IPS-18c (cell line): ENCODE measurements at regions not wholly inside any gene's neighbourhood (a gene's known extent, or its start where the extent isn't known, plus 50 kb on each side); places are given as distances from the start of the nearest gene placed in this dataset.

Experiments
- H3K4me3 ChIP-seq: 2 replicates; pipeline ENCODE4 v1.7.0; 2013; ENCODE audit warnings: low read depth, mild to moderate bottlenecking, low read length, moderate library complexity; ENCODE audit not compliant: insufficient read depth
- H3K9me3 ChIP-seq: one replicate; pipeline ENCODE4 v1.6.1; 2013; ENCODE audit warnings: mild to moderate bottlenecking, low read length, moderate library complexity; ENCODE audit not compliant: control insufficient read depth, insufficient read depth

GRCh38 chr3:5796541-5796940 lies 609.0 kb downstream of the EDEM1 start:
- H3K9me3 ChIP-seq, result no peaks in the 10 kb centered on the region
- H3K4me3 ChIP-seq, result no peak overlapping the region

- no peak overlapping the region for H3K4me3 ChIP-seq
- H3K9me3 ChIP-seq, result no peaks in the 10 kb centered on the region
These were observed 611.3 kb downstream of the EDEM1 start for GRCh38 chr3:5798809-5799208.

- no peaks in the 10 kb centered on the region for H3K9me3 ChIP-seq
- H3K4me3 ChIP-seq, result no peak overlapping the region
These were observed 611.9 kb downstream of the EDEM1 start for GRCh38 chr3:5799398-5799797.

GRCh38 chr3:5800965-5801364 lies 613.5 kb downstream of the EDEM1 start:
- Histone ChIP-seq H3K9me3 (no peaks in the 10 kb centered on the region), H3K4me3 (no peak overlapping the region)

GRCh38 chr3:5806192-5806591 lies 618.7 kb downstream of the EDEM1 start:
- no peaks in the 10 kb centered on the region for H3K9me3 ChIP-seq
- H3K4me3 ChIP-seq, result no peak overlapping the region

- H3K9me3 ChIP-seq, result no peaks in the 10 kb centered on the region
These were observed 622.2 kb downstream of the EDEM1 start for GRCh38 chr3:5809586-5810246.

GRCh38 chr3:5811016-5811415 lies 623.5 kb downstream of the EDEM1 start:
- Histone ChIP-seq H3K4me3 (no peak overlapping the region), H3K9me3 (no peaks in the 10 kb centered on the region)

More at GRCh38 chr3:5809586-5810246, 622.2 kb downstream of the EDEM1 start:
- H3K4me3 ChIP-seq, result no peak overlapping the region

- Histone ChIP-seq H3K4me3 (no peak overlapping the region), H3K9me3 (no peaks in the 10 kb centered on the region)
These were observed 626.0 kb downstream of the EDEM1 start for GRCh38 chr3:5813521-5813920.

GRCh38 chr3:5822843-5823242 lies 635.3 kb downstream of the EDEM1 start:
- no peaks in the 10 kb centered on the region for H3K9me3 ChIP-seq

GRCh38 chr3:5826467-5826866 lies 639.0 kb downstream of the EDEM1 start:
- Histone ChIP-seq H3K9me3 (no peaks in the 10 kb centered on the region), H3K4me3 (no peak overlapping the region)

More at GRCh38 chr3:5822843-5823242, 635.3 kb downstream of the EDEM1 start:
- no peak overlapping the region for H3K4me3 ChIP-seq

- H3K9me3 ChIP-seq, result no peaks in the 10 kb centered on the region
These were observed 640.7 kb downstream of the EDEM1 start for GRCh38 chr3:5828251-5828650.

GRCh38 chr3:5840056-5840455 lies 652.5 kb downstream of the EDEM1 start:
- H3K4me3 ChIP-seq, result no peak overlapping the region

More at GRCh38 chr3:5828251-5828650, 640.7 kb downstream of the EDEM1 start:
- H3K4me3 ChIP-seq, result no peak overlapping the region

GRCh38 chr3:5841599-5841998 lies 654.1 kb downstream of the EDEM1 start:
- Histone ChIP-seq H3K9me3 (no peaks in the 10 kb centered on the region), H3K4me3 (no peak overlapping the region)

More at GRCh38 chr3:5840056-5840455, 652.5 kb downstream of the EDEM1 start:
- no peaks in the 10 kb centered on the region for H3K9me3 ChIP-seq

- Histone ChIP-seq H3K9me3 (no peaks in the 10 kb centered on the region), H3K4me3 (no peak overlapping the region)
These were observed 658.8 kb downstream of the EDEM1 start for GRCh38 chr3:5846261-5846660.

GRCh38 chr3:5861151-5861550 lies 673.6 kb downstream of the EDEM1 start:
- no peaks in the 10 kb centered on the region for H3K9me3 ChIP-seq
- no peak overlapping the region for H3K4me3 ChIP-seq

- Histone ChIP-seq H3K4me3 (no peak overlapping the region), H3K9me3 (no peaks in the 10 kb centered on the region)
These were observed 687.4 kb downstream of the EDEM1 start for GRCh38 chr3:5874931-5875341.

- H3K4me3 ChIP-seq, result no peak overlapping the region
- no peaks in the 10 kb centered on the region for H3K9me3 ChIP-seq
These were observed 701.3 kb downstream of the EDEM1 start for GRCh38 chr3:5888851-5889250.

GRCh38 chr3:5889374-5889773 lies 701.9 kb downstream of the EDEM1 start:
- Histone ChIP-seq H3K4me3 (no peak overlapping the region), H3K9me3 (no peaks in the 10 kb centered on the region)

- no peak overlapping the region for H3K4me3 ChIP-seq
- no peaks in the 10 kb centered on the region for H3K9me3 ChIP-seq
These were observed 704.2 kb downstream of the EDEM1 start for GRCh38 chr3:5891711-5892110.
